Testis (tissue), 2 donors: ENCODE measurements at regions not wholly inside any gene's neighbourhood (a gene's known extent, or its start where the extent isn't known, plus 50 kb on each side); places are given as distances from the start of the nearest gene placed in this dataset.

Experiments
- CTCF ChIP-seq, 3 experiments: fragments of 450-650 bp in 2 of 3; fragments of 200-600 bp in 1 of 3; sonication (generic) in 1 of 3; IDR thresholded peaks; one replicate each; pipeline ENCODE4 v1.5.1; 2016 to 2019; ENCODE audit warnings: antibody characterized with exemption in 3 of 3, mild to moderate bottlenecking in 2 of 3, moderate library complexity in 1 of 3
- POLR2A ChIP-seq: fragments of 450-650 bp; IDR thresholded peaks from one replicate; pipeline ENCODE4 v1.6.1; 2017; ENCODE audit warnings: antibody characterized with exemption, mild to moderate bottlenecking, moderate library complexity

GRCh38 chr2:88253997-88254396, 83.9 kb downstream of the THNSL2 start:
- TF ChIP-seq POLR2A = no peak
- TF ChIP-seq CTCF (IDR thresholded peaks at IDR 0.05) = no peak
